RWPE2 (cell line): ENCODE measurements at regions not wholly inside any gene's neighbourhood (a gene's known extent, or its start where the extent isn't known, plus 50 kb on each side); places are given as distances from the start of the nearest gene placed in this dataset.

Source experiments
- ATAC-seq: fragments of 200-7000 bp; cut with Tn5 transposase; 3 replicates; pipeline ENCODE4 v1.9.1; 2021; ENCODE audit warnings: low read depth
- DNase-seq: peaks from one replicate; pipeline ENCODE4 v3.0.0-alpha.2; 2020; ENCODE audit warnings: low spot score
- H3K27ac ChIP-seq: fragments of 450-650 bp; 2 replicates; pipeline ENCODE4 v1.5.1; 2017; ENCODE audit warnings: mild to moderate bottlenecking; ENCODE audit not compliant: poor library complexity, severe bottlenecking
- H3K27me3 ChIP-seq: fragments of 250-450 bp; sonication (Bioruptor Pico); 2 replicates; pipeline ENCODE4 v1.5.1; 2021; ENCODE audit warnings: mild to moderate bottlenecking, moderate library complexity; ENCODE audit not compliant: insufficient read depth, poor library complexity, severe bottlenecking
- H3K36me3 ChIP-seq: fragments of 250-450 bp; sonication (Bioruptor Pico); 2 replicates; pipeline ENCODE4 v1.5.1; 2020; ENCODE audit warnings: low read depth, mild to moderate bottlenecking, moderate library complexity
- H3K4me1 ChIP-seq: fragments of 250-450 bp; sonication (Bioruptor Pico); 2 replicates; pipeline ENCODE4 v1.5.1; 2021; ENCODE audit warnings: mild to moderate bottlenecking, moderate library complexity; ENCODE audit not compliant: insufficient read depth, poor library complexity, severe bottlenecking
- H3K4me3 ChIP-seq: fragments of 250-450 bp; sonication (Bioruptor Pico); 2 replicates; pipeline ENCODE4 v1.5.1; 2021; ENCODE audit warnings: mild to moderate bottlenecking, moderate library complexity; ENCODE audit not compliant: severe bottlenecking
- H3K9me3 ChIP-seq: fragments of 250-450 bp; sonication (Bioruptor Pico); 2 replicates; pipeline ENCODE4 v1.5.1; 2021; ENCODE audit warnings: mild to moderate bottlenecking, moderate library complexity; ENCODE audit not compliant: severe bottlenecking
- TF ChIP-seq, protein P1 (sequence below): fragments of 450-650 bp; IDR thresholded peaks from one replicate; pipeline ENCODE4 v1.5.1; 2017; ENCODE audit warnings: mild to moderate bottlenecking, moderate library complexity; ENCODE audit not compliant: poor library complexity, severe bottlenecking

DNA sequence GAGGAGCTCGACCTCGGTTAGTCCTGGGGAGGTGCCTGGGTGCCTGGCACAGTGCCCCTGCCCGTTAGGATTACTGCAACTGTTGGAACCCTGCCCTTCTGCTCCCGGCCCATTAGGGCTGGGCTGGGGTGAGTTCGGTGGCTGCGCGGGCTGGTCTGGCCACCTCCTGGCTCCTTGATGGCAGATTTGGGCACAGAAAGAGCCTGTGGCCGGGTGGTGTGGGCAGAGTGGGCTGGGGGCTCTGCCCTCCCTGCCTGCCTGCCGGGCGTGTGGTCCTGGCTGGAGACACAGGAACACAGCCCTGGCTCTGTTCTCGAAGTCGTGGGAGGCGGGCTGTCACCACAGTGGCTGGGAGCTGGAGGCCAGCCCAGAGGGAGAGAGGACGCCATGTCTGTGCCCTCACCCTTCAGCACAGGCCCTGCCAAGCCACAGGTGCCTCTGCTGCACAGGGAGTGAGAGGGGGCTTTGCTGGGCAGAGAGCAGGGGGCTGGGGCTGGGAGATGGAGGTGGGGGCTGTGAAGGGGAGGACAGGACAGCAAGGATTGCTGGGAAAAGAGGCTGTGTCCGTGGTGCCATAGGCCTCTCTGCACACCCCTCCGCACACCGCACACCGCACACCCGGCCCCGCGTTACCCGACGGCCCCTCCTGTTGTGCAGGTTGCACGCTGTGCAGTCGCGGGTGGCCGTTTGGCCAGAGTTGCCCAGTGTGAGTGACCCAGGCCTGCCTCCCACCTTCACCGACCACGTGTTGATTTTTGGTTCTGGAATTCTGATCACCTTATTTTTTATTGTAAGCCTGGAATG is 236.6 kb upstream of the GSE1 start:
- Histone ChIP-seq H3K4me1 (peaks cover 9% of the 10 kb centered on the region), H3K36me3 (no peaks in the 10 kb centered on the region), H3K9me3 (no peaks in the 10 kb centered on the region), H3K27ac (no peak overlapping the region), H3K27me3 (no peaks in the 10 kb centered on the region), H3K4me3 (no peak overlapping the region)
- ATAC-seq (no peak), DNase-seq (no peak)
- TF ChIP-seq, protein P1, sequence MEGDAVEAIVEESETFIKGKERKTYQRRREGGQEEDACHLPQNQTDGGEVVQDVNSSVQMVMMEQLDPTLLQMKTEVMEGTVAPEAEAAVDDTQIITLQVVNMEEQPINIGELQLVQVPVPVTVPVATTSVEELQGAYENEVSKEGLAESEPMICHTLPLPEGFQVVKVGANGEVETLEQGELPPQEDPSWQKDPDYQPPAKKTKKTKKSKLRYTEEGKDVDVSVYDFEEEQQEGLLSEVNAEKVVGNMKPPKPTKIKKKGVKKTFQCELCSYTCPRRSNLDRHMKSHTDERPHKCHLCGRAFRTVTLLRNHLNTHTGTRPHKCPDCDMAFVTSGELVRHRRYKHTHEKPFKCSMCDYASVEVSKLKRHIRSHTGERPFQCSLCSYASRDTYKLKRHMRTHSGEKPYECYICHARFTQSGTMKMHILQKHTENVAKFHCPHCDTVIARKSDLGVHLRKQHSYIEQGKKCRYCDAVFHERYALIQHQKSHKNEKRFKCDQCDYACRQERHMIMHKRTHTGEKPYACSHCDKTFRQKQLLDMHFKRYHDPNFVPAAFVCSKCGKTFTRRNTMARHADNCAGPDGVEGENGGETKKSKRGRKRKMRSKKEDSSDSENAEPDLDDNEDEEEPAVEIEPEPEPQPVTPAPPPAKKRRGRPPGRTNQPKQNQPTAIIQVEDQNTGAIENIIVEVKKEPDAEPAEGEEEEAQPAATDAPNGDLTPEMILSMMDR, result no peak

DNA sequence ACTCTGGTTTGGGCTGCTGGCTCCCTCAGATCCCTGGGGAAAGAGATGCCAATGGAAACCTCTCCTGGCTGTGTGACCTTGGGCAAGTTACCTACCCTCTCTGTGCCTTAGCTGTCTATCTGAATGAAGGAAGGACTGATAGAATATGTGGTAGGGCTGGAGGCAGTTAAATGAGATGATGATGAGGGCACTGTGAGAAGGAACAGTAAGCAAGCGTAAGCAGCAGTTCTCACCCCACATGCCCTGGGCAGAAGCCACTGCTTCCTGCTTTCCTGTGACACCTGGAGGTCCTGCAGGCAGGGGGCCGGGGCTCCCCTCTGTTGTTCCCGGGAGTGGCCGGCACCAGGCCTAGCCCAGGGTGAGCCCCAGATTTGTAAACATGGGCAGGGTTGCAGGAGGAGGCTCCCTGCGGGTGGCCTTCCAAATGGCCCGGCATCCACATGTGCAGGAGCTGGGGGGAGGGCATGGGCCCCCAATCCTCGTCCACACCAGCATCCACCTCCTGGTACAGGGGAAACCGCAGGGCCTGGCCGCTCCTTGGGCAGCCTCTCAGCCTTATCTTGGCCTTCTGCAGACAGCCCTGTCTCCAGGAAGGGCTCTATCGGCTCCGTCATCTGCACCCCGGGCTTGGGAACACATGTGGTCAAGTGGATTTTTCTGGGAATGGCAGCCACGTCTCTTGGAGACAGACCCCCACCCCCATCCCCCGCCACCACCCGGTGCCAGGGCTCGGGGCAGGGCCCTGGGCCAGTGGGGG is 235.6 kb upstream of the GSE1 start:
- TF ChIP-seq, protein P1, result no peak
- DNase-seq (no peak), ATAC-seq (no peak)
- H3K4me3 ChIP-seq, result no peak overlapping the region
- no peak overlapping the region for H3K27ac ChIP-seq
- H3K36me3 ChIP-seq, result no peaks in the 10 kb centered on the region
- H3K4me1 ChIP-seq, result peaks cover 8% of the 10 kb centered on the region
- H3K27me3 ChIP-seq, result no peaks in the 10 kb centered on the region
- H3K9me3 ChIP-seq, result no peaks in the 10 kb centered on the region

GRCh38 chr16:85378145-85379040 is 234.7 kb upstream of the GSE1 start:
- ATAC-seq (no peak), DNase-seq (no peak)
- Histone ChIP-seq H3K9me3 (no peaks in the 10 kb centered on the region), H3K27me3 (no peaks in the 10 kb centered on the region), H3K4me3 (no peak overlapping the region), H3K27ac (no peak overlapping the region), H3K36me3 (no peaks in the 10 kb centered on the region), H3K4me1 (no peaks in the 10 kb centered on the region)
- TF ChIP-seq, protein P1, result no peak

DNA sequence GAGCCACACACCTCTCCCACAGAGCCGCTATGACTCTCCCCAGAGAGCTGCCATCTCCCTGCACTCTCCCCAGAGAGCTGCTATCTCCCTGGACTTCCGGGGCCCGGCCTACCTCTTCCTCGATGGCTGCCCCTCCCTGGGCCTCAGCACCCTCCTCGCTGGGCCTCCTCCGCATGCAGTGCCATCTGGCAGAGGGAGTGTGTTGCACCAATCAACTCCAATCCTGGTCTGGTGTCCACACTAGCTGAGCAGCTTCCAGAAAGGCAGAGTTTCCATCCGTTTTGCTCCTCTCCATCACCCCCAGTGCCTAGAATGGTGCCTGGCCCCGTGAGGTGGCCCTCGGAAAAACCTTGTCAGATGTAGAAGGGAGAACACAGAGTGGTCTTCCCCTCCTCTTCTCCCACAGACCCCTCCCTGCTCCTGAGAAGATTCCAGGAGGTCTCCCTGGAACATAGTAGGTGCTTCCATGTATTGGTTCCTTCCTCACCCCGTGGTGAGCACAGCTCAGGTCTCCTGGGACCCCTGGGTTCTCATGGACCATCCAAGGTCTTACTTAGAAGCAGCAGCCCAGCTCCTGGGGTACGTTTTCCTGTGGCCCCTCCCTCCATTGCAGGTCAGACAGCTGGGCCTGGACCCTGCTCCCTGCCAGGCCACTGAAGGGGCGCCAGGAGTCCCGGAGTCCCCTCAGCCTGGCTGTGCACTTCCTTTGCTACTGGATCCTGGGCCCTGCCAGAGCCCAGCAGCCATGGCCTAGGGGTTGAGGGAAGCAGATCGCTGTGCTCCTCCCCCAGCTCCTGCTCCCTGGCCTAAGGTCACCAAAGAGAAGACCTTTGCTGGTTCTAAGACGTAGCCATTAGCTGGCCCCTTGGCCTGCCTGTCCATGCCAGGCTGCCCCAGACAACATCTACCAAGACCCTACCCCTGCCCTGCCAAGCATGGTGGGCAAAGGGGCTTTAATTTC is 233.8 kb upstream of the GSE1 start:
- DNase-seq (no peak), ATAC-seq (no peak)
- Histone ChIP-seq H3K4me1 (peaks cover 6% of the 10 kb centered on the region), H3K4me3 (no peak overlapping the region), H3K9me3 (no peaks in the 10 kb centered on the region), H3K27ac (no peak overlapping the region), H3K36me3 (no peaks in the 10 kb centered on the region), H3K27me3 (no peaks in the 10 kb centered on the region)
- TF ChIP-seq, protein P1, result no peak
